ENCODE measurements at regions not wholly inside any gene's neighbourhood (a gene's known extent, or its start where the extent isn't known, plus 50 kb on each side); places are given as distances from the start of the nearest gene placed in this dataset.

DNA sequence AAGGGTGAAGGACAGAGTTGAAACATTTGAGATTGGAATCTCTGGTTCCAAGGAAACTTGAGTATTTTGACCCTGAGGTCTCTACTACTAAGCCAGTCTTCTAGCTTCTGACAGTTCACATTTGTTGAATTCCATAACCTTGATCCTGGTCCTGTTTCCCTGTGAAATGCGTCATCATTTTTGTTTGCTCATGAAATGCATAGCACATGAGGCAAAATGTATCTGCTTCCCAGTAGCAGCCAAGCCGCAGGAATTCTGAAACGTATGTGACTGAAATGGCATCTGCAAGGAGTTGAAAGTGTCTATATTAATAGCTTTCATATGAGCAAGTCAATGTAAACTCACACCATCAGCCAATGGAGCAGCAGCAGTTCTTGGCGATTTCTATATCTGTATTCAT, 307.9 kb downstream of the CSNK1G3 start:
- TF ChIP-seq POLR2AphosphoS5 (IDR thresholded peaks at IDR 0.05; ENCODE audit: low read depth, low read length) (no peak), REST (IDR thresholded peaks at IDR 0.05; ENCODE audit: insufficient read depth in 1 of 2, low read depth in 2 of 2, low read length in 2 of 2) (no peak)
